Heart right ventricle (tissue), 16 donors: ENCODE measurements at regions not wholly inside any gene's neighbourhood (a gene's known extent, or its start where the extent isn't known, plus 50 kb on each side); places are given as distances from the start of the nearest gene placed in this dataset.

ENCODE experiments used
- ATAC-seq, 8 donors: fragments of 200-7000 bp; cut with Tn5 transposase; one replicate each; pipeline ENCODE4 v1.9.1; 2020; ENCODE audit warnings: mild to moderate bottlenecking in 8 of 8, moderate library complexity in 8 of 8, moderate number of reproducible peaks in 1 of 8
- DNase-seq, 2 donors: peaks; one replicate each; pipeline ENCODE4 v3.0.0-alpha.2; 2020
- H3K27ac ChIP-seq, 10 donors: fragments of 200-600 bp; sonication (generic) in 2 of 10; one replicate each; pipeline versions ENCODE4 v1.5.0 to v1.8.0; 2020 to 2022; ENCODE audit warnings: mild to moderate bottlenecking in 3 of 10
- H3K27me3 ChIP-seq, 7 donors: fragments of 200-600 bp; one replicate each; pipeline ENCODE4 v1.8.0; 2021 to 2022; ENCODE audit warnings: mild to moderate bottlenecking in 2 of 7
- H3K36me3 ChIP-seq, 9 donors: fragments of 200-600 bp; sonication (generic) in 1 of 9; one replicate each; pipeline versions ENCODE4 v1.5.0 to v1.8.0; 2020 to 2022; ENCODE audit warnings: mild to moderate bottlenecking in 2 of 9
- H3K4me1 ChIP-seq, 9 donors: fragments of 200-600 bp; sonication (generic) in 1 of 9; one replicate each; pipeline versions ENCODE4 v1.5.0 to v1.8.0; 2020 to 2022; ENCODE audit warnings: mild to moderate bottlenecking in 4 of 9
- H3K4me3 ChIP-seq, 10 donors: fragments of 200-600 bp; sonication (generic) in 2 of 10; one replicate each; pipeline versions ENCODE4 v1.5.0 to v1.8.0; 2020 to 2022; ENCODE audit warnings: mild to moderate bottlenecking in 7 of 10, moderate library complexity in 2 of 10
- H3K9me3 ChIP-seq, 11 donors: fragments of 200-600 bp in 10 of 11; sonication (generic) in 2 of 11; one replicate each; pipeline versions ENCODE4 v1.5.0 to v1.8.0; 2013 to 2022; ENCODE audit warnings: mild to moderate bottlenecking in 2 of 11, control low read depth in 1 of 11, moderate library complexity in 1 of 11
- WGBS, 2 donors: extraction: QIAGEN DNeasy Blood & Tissue Kit; methylation state at CpG; one replicate each; pipeline ENCODE4 v1.1.7; 2013; ENCODE audit warnings: inconsistent platforms in 1 of 2; 5-methylcytosine and 5-hydroxymethylcytosine counted together
- intact Hi-C, 10 donors: fragments of 100-400 bp; cut with DNase I; formaldehyde crosslinking; loops; one replicate each; pipeline versions ENCODE4 v1.11.1 to v1.14.2; 2022
- TF ChIP-seq, protein P1 (sequence below), 9 donors: fragments of 200-600 bp; sonication (generic) in 2 of 9; IDR thresholded peaks; one replicate each; pipeline versions ENCODE4 v1.5.0 to v1.8.0; 2021 to 2022; ENCODE audit warnings: antibody characterized with exemption in 9 of 9, mild to moderate bottlenecking in 5 of 9, moderate library complexity in 1 of 9
- donor health status: Arrhythmogenic right ventricular cardiomyopathy.
- donor health status: ischemic (EF 13 %, LVEDD 7.1; RV severe dilation, severe dysfunction).
- donor health status: healthy with polysubstance abuse.
- donor health status: DM: no; HTN: yes; CAD: no.
- donor health status: DM: no; HTN: no; CAD: no.
- donor health status: ischemic (EF 25% LVEDD 6.9; RV normal size, moderate dysfunction).
- donor health status: ischemic (EF 25% LVEDD 5.7; RV mildly dilated, moderate dysfunction).
- donor health status: healthy.
- donor health status: DM: yes; HTN: yes; CAD: no.
- donor health status: Ischemic cardiomyopathy.
- donor health status: ischemic (EF 35%, LVEDD 5.7; RV mildly dilated, moderate dysfunction).
- donor health status: nonischemic (EF 11% LVEDD 7.7; RV severe dilation, severe dysfunction).
- donor health status: DM: yes; HTN: yes; CAD: no.
- donor health status: PGD.
- donor health status: ischemic (EF 29% LVEDD 5.4; RV normal size, mild dysfunction).
- donor health status: nonischemic (EF 23%, LVEDD 6.1; RV moderate dilation, normal function).

DNA sequence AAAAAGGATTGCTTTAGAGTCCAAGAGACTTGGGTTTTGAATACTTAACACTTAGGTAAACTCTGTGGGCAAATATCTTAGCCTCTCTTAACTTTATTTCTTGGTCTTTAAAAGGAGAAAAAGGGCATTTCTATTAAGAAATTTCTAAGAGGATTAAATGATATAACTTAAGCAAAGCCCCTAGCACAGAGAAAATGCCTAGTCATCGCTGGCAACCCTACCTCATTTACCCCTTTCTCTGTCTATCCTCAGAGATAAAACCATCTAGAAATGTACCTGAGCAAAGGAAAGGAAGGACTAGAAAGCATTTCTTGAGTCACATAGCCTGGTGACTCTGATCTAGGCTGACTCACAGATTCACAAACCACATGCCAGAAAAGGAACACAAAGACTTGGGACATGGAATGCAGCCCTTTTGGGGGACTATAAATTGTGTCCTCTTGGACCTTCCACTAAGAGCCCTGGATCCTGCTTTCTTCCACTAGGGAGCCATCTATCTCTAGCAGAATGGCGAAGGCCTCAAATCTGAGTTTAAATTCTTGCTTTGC, 120.6 kb downstream of the FOXD1 start:
- 88 to 91% methylated on average over 2 of the region's 2 CpGs for WGBS, 2 donors
- Histone ChIP-seq H3K36me3 (no peaks in the 10 kb centered on the region), H3K4me3 (no peak overlapping the region), H3K27ac (no peak overlapping the region), H3K9me3 (peaks cover 0 to 32% (median 15%) of the 10 kb centered on the region in 11 donors), H3K27me3 (peaks cover 0 to 53% (median 28%) of the 10 kb centered on the region in 7 donors), H3K4me1 (no peaks in the 10 kb centered on the region)
- no peak for DNase-seq
- intact Hi-C loops, result no loop called here
- ATAC-seq, result no peak
- TF ChIP-seq, protein P1, sequence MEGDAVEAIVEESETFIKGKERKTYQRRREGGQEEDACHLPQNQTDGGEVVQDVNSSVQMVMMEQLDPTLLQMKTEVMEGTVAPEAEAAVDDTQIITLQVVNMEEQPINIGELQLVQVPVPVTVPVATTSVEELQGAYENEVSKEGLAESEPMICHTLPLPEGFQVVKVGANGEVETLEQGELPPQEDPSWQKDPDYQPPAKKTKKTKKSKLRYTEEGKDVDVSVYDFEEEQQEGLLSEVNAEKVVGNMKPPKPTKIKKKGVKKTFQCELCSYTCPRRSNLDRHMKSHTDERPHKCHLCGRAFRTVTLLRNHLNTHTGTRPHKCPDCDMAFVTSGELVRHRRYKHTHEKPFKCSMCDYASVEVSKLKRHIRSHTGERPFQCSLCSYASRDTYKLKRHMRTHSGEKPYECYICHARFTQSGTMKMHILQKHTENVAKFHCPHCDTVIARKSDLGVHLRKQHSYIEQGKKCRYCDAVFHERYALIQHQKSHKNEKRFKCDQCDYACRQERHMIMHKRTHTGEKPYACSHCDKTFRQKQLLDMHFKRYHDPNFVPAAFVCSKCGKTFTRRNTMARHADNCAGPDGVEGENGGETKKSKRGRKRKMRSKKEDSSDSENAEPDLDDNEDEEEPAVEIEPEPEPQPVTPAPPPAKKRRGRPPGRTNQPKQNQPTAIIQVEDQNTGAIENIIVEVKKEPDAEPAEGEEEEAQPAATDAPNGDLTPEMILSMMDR (IDR thresholded peaks at IDR 0.05), result no peak

DNA sequence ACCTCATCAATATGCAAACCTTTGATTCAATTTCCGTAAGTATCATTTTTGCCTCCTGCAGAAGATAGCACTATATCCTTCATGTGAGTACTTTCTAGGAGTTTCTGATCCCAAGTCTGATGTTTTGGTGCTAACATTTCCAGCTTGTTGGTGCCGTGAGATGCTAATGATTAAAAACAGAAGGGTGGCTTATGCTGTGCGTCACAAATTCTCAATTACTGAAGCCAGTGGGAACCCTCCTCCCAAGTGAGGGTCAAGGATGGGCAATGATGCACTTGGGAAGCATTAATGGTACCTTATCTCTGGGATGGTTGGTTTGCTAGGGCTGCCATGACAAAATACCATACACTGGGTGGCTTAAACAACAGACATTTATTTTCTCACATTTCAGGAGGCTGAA, 123.0 kb downstream of the FOXD1 start:
- H3K9me3 ChIP-seq, result peaks cover 0 to 14% (median 3%) of the 10 kb centered on the region in 11 donors
- ATAC-seq, result no peak
- H3K36me3 ChIP-seq, result no peaks in the 10 kb centered on the region
- H3K4me1 ChIP-seq, result no peaks in the 10 kb centered on the region
- DNase-seq, result no peak
- no peak overlapping the region for H3K27ac ChIP-seq
- TF ChIP-seq, protein P1 (IDR thresholded peaks at IDR 0.05), result no peak
- intact Hi-C loops, result no loop called here
- no peak overlapping the region for H3K4me3 ChIP-seq
- WGBS, 2 donors, result 81 to 83% methylated on average over 3 of the region's 3 CpGs
- peaks cover 0 to 71% (median 35%) of the 10 kb centered on the region in 7 donors for H3K27me3 ChIP-seq

DNA sequence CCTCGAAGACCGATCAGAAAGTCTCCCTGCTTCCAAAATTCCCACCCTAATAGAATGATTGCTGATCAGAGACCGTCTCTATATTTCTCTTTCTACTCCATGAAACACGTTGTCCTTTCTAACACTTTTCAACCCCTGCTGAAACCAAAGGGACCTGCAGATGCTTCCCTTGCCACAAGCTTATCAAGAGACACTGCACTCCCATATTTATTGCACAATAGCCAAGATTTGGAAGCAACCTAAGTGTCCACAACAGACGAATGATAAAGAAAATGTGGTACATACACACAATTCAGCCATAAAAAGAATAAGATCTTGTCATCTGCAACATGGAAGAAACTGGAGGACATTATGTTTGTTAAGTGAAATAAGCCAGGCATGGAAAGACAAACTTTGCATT, 125.1 kb downstream of the FOXD1 start:
- intact Hi-C loops, result no loop called here
- no peak overlapping the region for H3K27ac ChIP-seq
- H3K27me3 ChIP-seq, result peaks cover 0 to 76% (median 52%) of the 10 kb centered on the region in 7 donors
- no peaks in the 10 kb centered on the region for H3K9me3 ChIP-seq
- WGBS, 2 donors, result 66% methylated on average over 5 of the region's 5 CpGs
- ATAC-seq (no peak), DNase-seq (no peak)
- H3K4me3 ChIP-seq, result no peak overlapping the region
- TF ChIP-seq, protein P1 (IDR thresholded peaks at IDR 0.05), result no peak
- no peaks in the 10 kb centered on the region for H3K4me1 ChIP-seq
- H3K36me3 ChIP-seq, result no peaks in the 10 kb centered on the region

DNA sequence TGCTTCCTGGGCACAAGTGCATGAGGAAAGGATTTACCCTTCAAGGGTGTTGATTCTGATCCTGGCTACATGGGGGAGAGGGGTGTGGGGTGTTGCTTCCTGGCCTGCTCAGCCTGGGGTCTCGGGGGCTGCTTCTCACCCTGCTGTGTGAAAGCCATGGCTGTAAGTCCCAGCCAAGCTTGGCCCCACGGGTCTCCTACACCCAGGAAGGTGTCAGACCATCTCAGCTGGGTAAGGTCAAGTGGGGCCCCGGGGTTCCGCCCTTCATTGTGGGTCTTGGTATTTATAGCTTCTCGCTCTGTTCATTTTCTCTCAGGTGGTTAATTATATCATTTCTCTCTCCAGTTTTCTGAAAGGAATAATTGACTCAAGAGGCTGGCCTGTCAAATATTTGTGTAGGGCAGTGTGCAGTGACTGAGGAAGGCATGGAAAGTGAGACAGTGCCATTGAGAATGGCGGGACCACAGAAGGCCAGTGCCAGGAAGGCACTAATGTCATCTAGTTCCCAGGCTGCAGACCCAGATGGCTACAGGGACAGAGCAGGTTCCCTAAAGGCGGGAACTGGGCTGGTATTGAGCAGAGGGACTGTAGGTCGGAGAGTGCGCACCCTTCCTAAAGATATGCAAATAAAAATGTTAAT, 126.0 kb downstream of the FOXD1 start:
- WGBS, 2 donors, result 80 to 81% methylated on average over 9 of the region's 9 CpGs
- intact Hi-C loops, result no loop called here
- Histone ChIP-seq H3K36me3 (no peaks in the 10 kb centered on the region), H3K4me3 (no peak overlapping the region), H3K27ac (no peak overlapping the region), H3K9me3 (no peaks in the 10 kb centered on the region), H3K27me3 (peaks cover 0 to 78% (median 52%) of the 10 kb centered on the region in 7 donors), H3K4me1 (no peaks in the 10 kb centered on the region)
- no peak for ATAC-seq
- TF ChIP-seq, protein P1 (IDR thresholded peaks at IDR 0.05), result no peak
- no peak for DNase-seq
